DOHH2 (cell line): ENCODE measurements at regions not wholly inside any gene's neighbourhood (a gene's known extent, or its start where the extent isn't known, plus 50 kb on each side); places are given as distances from the start of the nearest gene placed in this dataset.

Source experiments
- H3F3A ChIP-seq: fragments of 200-600 bp; sonication (generic), shearing (Covaris generic); 2 replicates; pipeline ENCODE4 v1.6.0; 2016; ENCODE audit warnings: antibody characterized with exemption, mild to moderate bottlenecking; ENCODE audit not compliant: control insufficient read depth, insufficient read depth
- H3K27ac ChIP-seq: fragments of 200-600 bp; sonication (generic); 2 replicates; pipeline ENCODE4 v1.5.1; 2014; ENCODE audit warnings: low read depth, mild to moderate bottlenecking, low read length, moderate library complexity
- H3K27me3 ChIP-seq: fragments of 200-600 bp; sonication (generic); 2 replicates; pipeline ENCODE4 v1.6.1; 2014; ENCODE audit warnings: mild to moderate bottlenecking, low read length, mixed read lengths; ENCODE audit not compliant: control insufficient read depth
- H3K36me3 ChIP-seq: fragments of 200-600 bp; sonication (generic); 2 replicates; pipeline ENCODE4 v1.6.1; 2014; ENCODE audit warnings: mild to moderate bottlenecking, low read length, moderate library complexity, mixed read lengths; ENCODE audit not compliant: control insufficient read depth
- H3K4me1 ChIP-seq: fragments of 200-600 bp; sonication (generic); 2 replicates; pipeline ENCODE4 v1.6.1; 2014; ENCODE audit warnings: mild to moderate bottlenecking, low read length, mixed read lengths; ENCODE audit not compliant: control insufficient read depth
- H3K4me2 ChIP-seq: fragments of 200-600 bp; sonication (generic); 2 replicates; pipeline ENCODE4 v1.6.0; 2014; ENCODE audit warnings: mild to moderate bottlenecking, low read length, moderate library complexity
- H3K4me3 ChIP-seq: fragments of 200-600 bp; sonication (generic); 2 replicates; pipeline ENCODE4 v1.5.1; 2014; ENCODE audit warnings: mild to moderate bottlenecking, low read length, mixed read lengths
- H3K79me2 ChIP-seq: fragments of 200-600 bp; sonication (generic); 2 replicates; pipeline ENCODE4 v1.6.1; 2014; ENCODE audit warnings: mild to moderate bottlenecking, low read length, mixed read lengths; ENCODE audit not compliant: control insufficient read depth
- H3K9me2 ChIP-seq: fragments of 200-600 bp; sonication (generic); replicated peaks from 2 replicates; pipeline ENCODE4 v1.6.1; 2014; ENCODE audit warnings: mild to moderate bottlenecking, low read length, mixed read lengths; ENCODE audit not compliant: control insufficient read depth
- H3K9me3 ChIP-seq: fragments of 200-600 bp; sonication (generic); 2 replicates; pipeline ENCODE4 v1.6.1; 2014; ENCODE audit warnings: antibody characterized with exemption, low read length, mixed read lengths; ENCODE audit not compliant: control insufficient read depth, insufficient read depth
- H4K20me1 ChIP-seq: fragments of 200-600 bp; sonication (generic); 2 replicates; pipeline ENCODE4 v1.6.0; 2014; ENCODE audit warnings: low read depth, mild to moderate bottlenecking, antibody characterized with exemption, low read length, moderate library complexity; ENCODE audit not compliant: control insufficient read depth, insufficient read depth
- EZH2phosphoT487 ChIP-seq: fragments of 200-600 bp; sonication (generic); IDR thresholded peaks from 2 replicates; pipeline ENCODE4 v1.6.1; 2017; ENCODE audit warnings: borderline replicate concordance, mild to moderate bottlenecking, antibody characterized with exemption, low read length, moderate library complexity, mixed read lengths
- TF ChIP-seq, protein P1 (sequence below): fragments of 200-600 bp; sonication (generic); IDR thresholded peaks from one replicate; pipeline ENCODE4 v1.5.1; 2014; ENCODE audit warnings: antibody characterized with exemption, mild to moderate bottlenecking, low read depth, low read length; ENCODE audit not compliant: poor library complexity, severe bottlenecking

DNA sequence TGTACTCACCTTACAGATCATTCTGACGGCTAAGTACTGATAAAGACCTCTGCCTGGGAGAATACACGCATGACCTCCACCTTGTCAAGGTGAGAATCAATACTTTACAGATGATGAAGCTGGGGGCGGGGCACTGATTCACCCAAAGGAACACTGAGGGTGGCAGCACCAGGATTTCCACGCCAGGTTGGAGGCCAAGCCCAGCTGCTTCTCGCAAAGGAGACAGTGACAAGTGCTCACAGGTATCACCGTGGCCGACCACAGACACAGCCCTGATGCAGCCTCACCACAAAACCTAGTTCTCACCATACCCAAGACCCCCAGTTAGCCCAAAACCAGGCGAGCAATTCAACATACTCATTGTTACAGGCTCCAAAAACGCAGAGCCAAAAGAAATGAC lies 434.2 kb downstream of the SOX9 start:
- no peaks in the 10 kb centered on the region for H3K9me2 ChIP-seq
- no peaks in the 10 kb centered on the region for H3K79me2 ChIP-seq
- H3K9me3 ChIP-seq, result no peaks in the 10 kb centered on the region

DNA sequence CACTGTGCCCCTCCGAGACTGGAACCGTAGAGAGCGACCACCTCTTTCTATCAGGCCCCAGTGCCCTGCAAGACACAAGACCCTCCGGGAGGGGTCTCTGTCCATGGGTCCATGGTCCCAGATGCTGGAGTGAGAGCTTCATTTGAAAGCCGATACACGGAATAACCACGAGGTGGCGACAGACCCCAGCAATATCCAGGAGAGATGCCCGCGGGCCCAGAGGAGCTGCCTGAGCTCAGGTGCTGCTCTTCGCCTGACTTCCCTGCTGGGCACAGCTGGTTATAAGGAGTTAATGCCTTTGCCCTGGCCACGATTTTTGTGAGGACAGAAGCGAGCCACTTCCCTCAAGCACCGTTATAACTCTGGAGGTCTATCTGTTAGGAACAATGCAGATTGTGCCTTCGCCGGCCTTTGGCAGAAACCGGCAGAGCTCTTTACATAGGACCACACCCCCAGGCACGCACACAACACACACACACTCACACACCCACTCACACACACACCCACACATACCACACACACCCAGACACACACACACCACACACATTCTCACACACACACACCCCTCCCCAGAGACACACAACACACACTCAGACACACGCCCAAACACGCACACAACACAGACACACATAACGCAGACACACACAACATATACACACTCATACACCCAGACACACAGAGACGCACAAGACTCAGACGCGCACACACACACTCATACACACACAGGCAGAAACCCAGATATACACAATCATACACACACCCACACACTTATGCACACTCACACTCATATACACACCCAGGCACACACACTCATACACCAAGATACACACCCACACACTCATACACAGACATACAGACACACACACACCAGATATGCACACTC lies 436.4 kb downstream of the SOX9 start:
- no peaks in the 10 kb centered on the region for H3K79me2 ChIP-seq
- no peaks in the 10 kb centered on the region for H3F3A ChIP-seq
- no peaks in the 10 kb centered on the region for H3K4me1 ChIP-seq
- TF ChIP-seq EZH2phosphoT487, result no peak
- TF ChIP-seq, protein P1, sequence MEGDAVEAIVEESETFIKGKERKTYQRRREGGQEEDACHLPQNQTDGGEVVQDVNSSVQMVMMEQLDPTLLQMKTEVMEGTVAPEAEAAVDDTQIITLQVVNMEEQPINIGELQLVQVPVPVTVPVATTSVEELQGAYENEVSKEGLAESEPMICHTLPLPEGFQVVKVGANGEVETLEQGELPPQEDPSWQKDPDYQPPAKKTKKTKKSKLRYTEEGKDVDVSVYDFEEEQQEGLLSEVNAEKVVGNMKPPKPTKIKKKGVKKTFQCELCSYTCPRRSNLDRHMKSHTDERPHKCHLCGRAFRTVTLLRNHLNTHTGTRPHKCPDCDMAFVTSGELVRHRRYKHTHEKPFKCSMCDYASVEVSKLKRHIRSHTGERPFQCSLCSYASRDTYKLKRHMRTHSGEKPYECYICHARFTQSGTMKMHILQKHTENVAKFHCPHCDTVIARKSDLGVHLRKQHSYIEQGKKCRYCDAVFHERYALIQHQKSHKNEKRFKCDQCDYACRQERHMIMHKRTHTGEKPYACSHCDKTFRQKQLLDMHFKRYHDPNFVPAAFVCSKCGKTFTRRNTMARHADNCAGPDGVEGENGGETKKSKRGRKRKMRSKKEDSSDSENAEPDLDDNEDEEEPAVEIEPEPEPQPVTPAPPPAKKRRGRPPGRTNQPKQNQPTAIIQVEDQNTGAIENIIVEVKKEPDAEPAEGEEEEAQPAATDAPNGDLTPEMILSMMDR, result peak; percentile 85
- no peaks in the 10 kb centered on the region for H3K36me3 ChIP-seq
- no peak overlapping the region for H3K27ac ChIP-seq
- no peaks in the 10 kb centered on the region for H3K27me3 ChIP-seq
- H3K4me3 ChIP-seq, result no peak overlapping the region
- H3K4me2 ChIP-seq, result no peak overlapping the region
- H4K20me1 ChIP-seq, result no peaks in the 10 kb centered on the region
- H3K9me2 ChIP-seq, result no peaks in the 10 kb centered on the region
- H3K9me3 ChIP-seq, result no peaks in the 10 kb centered on the region

More for the DNA sequence above, 434.2 kb downstream of the SOX9 start:
- Histone ChIP-seq H3K36me3 (no peaks in the 10 kb centered on the region), H3K27me3 (no peaks in the 10 kb centered on the region), H3F3A (no peaks in the 10 kb centered on the region), H3K4me2 (no peak overlapping the region), H3K4me3 (no peak overlapping the region), H4K20me1 (no peaks in the 10 kb centered on the region), H3K27ac (no peak overlapping the region), H3K4me1 (no peaks in the 10 kb centered on the region)
- TF ChIP-seq, protein P1, result no peak
- TF ChIP-seq EZH2phosphoT487, result no peak

DNA sequence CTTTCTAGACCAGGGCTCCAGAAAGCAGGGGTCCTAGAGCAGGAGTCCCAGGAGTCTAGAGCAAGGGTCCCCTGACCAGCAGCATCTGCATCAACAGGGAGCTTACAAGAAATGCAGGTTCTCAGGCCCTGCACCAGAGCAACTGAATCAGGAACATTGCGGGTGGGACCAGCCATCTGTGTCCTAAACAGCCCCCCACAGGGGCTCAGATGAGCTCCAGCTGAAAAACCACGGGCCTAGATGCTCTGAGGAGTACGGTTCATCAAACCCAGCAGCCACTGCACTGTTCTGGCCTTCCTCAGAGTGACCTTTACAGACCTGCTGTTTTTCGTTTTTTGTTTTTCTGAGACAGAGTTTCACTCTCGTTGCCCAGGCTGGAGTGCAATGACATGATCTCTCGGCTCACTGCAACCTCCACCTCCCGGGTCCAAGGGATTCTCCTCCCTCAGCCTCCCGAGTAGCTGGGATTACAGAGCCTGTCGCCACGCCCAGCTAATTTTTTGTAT lies 438.2 kb downstream of the SOX9 start:
- no peaks in the 10 kb centered on the region for H3K9me2 ChIP-seq
- H3K4me1 ChIP-seq, result no peaks in the 10 kb centered on the region
- TF ChIP-seq, protein P1, result no peak
- TF ChIP-seq EZH2phosphoT487, result no peak
- H3K9me3 ChIP-seq, result no peaks in the 10 kb centered on the region
- no peak overlapping the region for H3K4me3 ChIP-seq
- no peak overlapping the region for H3K4me2 ChIP-seq
- H3K36me3 ChIP-seq, result no peaks in the 10 kb centered on the region
- H3K79me2 ChIP-seq, result no peaks in the 10 kb centered on the region
- H4K20me1 ChIP-seq, result no peaks in the 10 kb centered on the region
- no peaks in the 10 kb centered on the region for H3K27me3 ChIP-seq
- no peak overlapping the region for H3K27ac ChIP-seq
- H3F3A ChIP-seq, result no peaks in the 10 kb centered on the region
